GM19397 (cell line): ENCODE measurements at regions not wholly inside any gene's neighbourhood (a gene's known extent, or its start where the extent isn't known, plus 50 kb on each side); places are given as distances from the start of the nearest gene placed in this dataset.

ENCODE experiments used
- ATAC-seq: cut with Tn5 transposase; IDR thresholded peaks from one replicate; pipeline ENCODE4 v1.9.1; 2021; ENCODE audit warnings: mild to moderate bottlenecking, moderate library complexity; ENCODE audit not compliant: unreplicated experiment

- ATAC-seq = peak; percentile 91
Observed at GRCh38 chr3:140816372-140817195, 125.1 kb upstream of the SLC25A36 start.

GRCh38 chr3:140821493-140821892 is 120.1 kb upstream of the SLC25A36 start:
- ATAC-seq = no peak

GRCh38 chr3:140822401-140823047 is 119.1 kb upstream of the SLC25A36 start:
- ATAC-seq = no peak

- no peak for ATAC-seq
Observed at GRCh38 chr3:140823106-140823505, 118.5 kb upstream of the SLC25A36 start.

GRCh38 chr3:140827894-140828293 is 113.7 kb upstream of the SLC25A36 start:
- ATAC-seq = no peak

- no peak for ATAC-seq
Observed at GRCh38 chr3:140828585-140828984, 113.1 kb upstream of the SLC25A36 start.

GRCh38 chr3:140829796-140830195 is 111.8 kb upstream of the SLC25A36 start:
- no peak for ATAC-seq

GRCh38 chr3:140830391-140830790 is 111.2 kb upstream of the SLC25A36 start:
- no peak for ATAC-seq

GRCh38 chr3:140832883-140833282 is 108.8 kb upstream of the SLC25A36 start:
- peak; percentile 68 for ATAC-seq

- ATAC-seq = no peak
Observed at GRCh38 chr3:140834266-140835037, 107.2 kb upstream of the SLC25A36 start.

GRCh38 chr3:140842984-140843649 is 98.5 kb upstream of the SLC25A36 start:
- peak; percentile 89 for ATAC-seq

GRCh38 chr3:140843656-140844055 is 98.0 kb upstream of the SLC25A36 start:
- peak; percentile 6 for ATAC-seq

GRCh38 chr3:140844072-140844471 is 97.6 kb upstream of the SLC25A36 start:
- no peak for ATAC-seq

GRCh38 chr3:140845882-140846281 is 95.8 kb upstream of the SLC25A36 start:
- ATAC-seq = peak; percentile 40

- no peak for ATAC-seq
Observed at GRCh38 chr3:140848666-140849065, 93.0 kb upstream of the SLC25A36 start.

- ATAC-seq = no peak
Observed at GRCh38 chr3:140850210-140850955, 91.3 kb upstream of the SLC25A36 start.

GRCh38 chr3:140854961-140855360 is 86.7 kb upstream of the SLC25A36 start:
- ATAC-seq = no peak

- no peak for ATAC-seq
Observed at GRCh38 chr3:140856905-140857304, 84.7 kb upstream of the SLC25A36 start.

- no peak for ATAC-seq
Observed at GRCh38 chr3:140857993-140858392, 83.6 kb upstream of the SLC25A36 start.

- peak; percentile 56 for ATAC-seq
Observed at GRCh38 chr3:140859592-140860336, 81.9 kb upstream of the SLC25A36 start.
